Endodermal cell (in vitro differentiated cells): ENCODE measurements at regions not wholly inside any gene's neighbourhood (a gene's known extent, or its start where the extent isn't known, plus 50 kb on each side); places are given as distances from the start of the nearest gene placed in this dataset.

ENCODE experiments used
- DNase-seq: peaks from one replicate; pipeline ENCODE4 v3.0.0-alpha.2; 2017
- H3K27ac ChIP-seq: 2 replicates; pipeline ENCODE4 v1.5.1; 2013; ENCODE audit warnings: mild to moderate bottlenecking, low read depth, low read length, moderate library complexity
- H3K27me3 ChIP-seq: 2 replicates; pipeline ENCODE4 v1.6.1; 2013; ENCODE audit warnings: mild to moderate bottlenecking, low read length, moderate library complexity; ENCODE audit not compliant: insufficient read depth, control insufficient read depth, poor library complexity, severe bottlenecking
- H3K36me3 ChIP-seq: 2 replicates; pipeline ENCODE4 v1.7.0; 2013; ENCODE audit warnings: mild to moderate bottlenecking, low read length, moderate library complexity; ENCODE audit not compliant: control insufficient read depth, insufficient read depth
- H3K4me1 ChIP-seq: one replicate; pipeline ENCODE4 v1.7.0; 2013; ENCODE audit warnings: low read length; ENCODE audit not compliant: control insufficient read depth, insufficient read depth
- H3K4me3 ChIP-seq: 2 replicates; pipeline ENCODE4 v1.5.1; 2013; ENCODE audit warnings: mild to moderate bottlenecking, low read length, moderate library complexity
- H3K9ac ChIP-seq: 2 replicates; pipeline ENCODE4 v1.6.1; 2013; ENCODE audit warnings: mild to moderate bottlenecking, low read length, moderate library complexity; ENCODE audit not compliant: poor library complexity, severe bottlenecking; ENCODE audit errors: extremely low read depth
- H3K9me3 ChIP-seq: 2 replicates; pipeline ENCODE4 v1.6.1; 2013; ENCODE audit warnings: mild to moderate bottlenecking, low read length, moderate library complexity; ENCODE audit not compliant: control insufficient read depth
- H3K27ac Mint-ChIP-seq: 2 replicates; pipeline ENCODE4 v1.8.0; 2020; ENCODE audit warnings: mixed read lengths
- H3K27me3 Mint-ChIP-seq: 2 replicates; pipeline ENCODE4 v1.8.0; 2021; ENCODE audit warnings: mild to moderate bottlenecking, mixed read lengths; ENCODE audit not compliant: insufficient read depth
- H3K36me3 Mint-ChIP-seq: 2 replicates; pipeline ENCODE4 v1.8.0; 2020; ENCODE audit warnings: low read depth, mixed read lengths
- H3K4me1 Mint-ChIP-seq: 2 replicates; pipeline ENCODE4 v1.8.0; 2020; ENCODE audit warnings: mixed read lengths
- H3K4me3 Mint-ChIP-seq: 2 replicates; pipeline ENCODE4 v1.8.0; 2020; ENCODE audit warnings: mild to moderate bottlenecking, moderate library complexity, mixed read lengths
- H3K9me3 Mint-ChIP-seq: 2 replicates; pipeline ENCODE4 v1.8.0; 2020; ENCODE audit warnings: mild to moderate bottlenecking, mixed read lengths
- WGBS, 2 experiments: methylation state at CpG; one replicate each; pipeline versions ENCODE4 v1.1.5 to v1.1.7; 2013; ENCODE audit warnings: missing lambda C conversion rate in 2 of 2, mixed read lengths in 1 of 2; ENCODE audit not compliant: insufficient coverage in 1 of 2, insufficient read length in 1 of 2; 5-methylcytosine and 5-hydroxymethylcytosine counted together
- TF ChIP-seq, protein P1 (sequence below): fragments of 200-600 bp; sonication (generic); conservative IDR thresholded peaks from 2 replicates; pipeline ENCODE4 v1.5.0; 2021; ENCODE audit warnings: antibody characterized with exemption, mild to moderate bottlenecking

DNA sequence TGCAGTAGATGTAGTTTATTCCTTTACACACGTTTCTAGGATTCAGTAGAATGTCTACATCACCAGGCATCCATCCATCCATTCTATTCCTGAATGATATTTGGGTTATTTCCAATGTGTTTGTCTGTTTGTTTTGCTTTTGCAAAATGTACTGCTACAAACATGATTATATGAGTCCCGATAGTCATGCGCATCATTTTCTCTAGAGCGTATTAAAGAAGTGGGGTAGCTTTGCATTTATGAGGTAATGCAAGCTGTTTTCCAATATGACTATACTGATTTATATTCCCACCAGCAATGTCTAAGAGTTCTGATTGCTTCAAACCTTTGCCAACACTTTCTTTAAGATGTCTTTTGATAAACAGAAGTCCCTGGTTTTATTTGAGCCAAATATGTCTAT lies 253.2 kb downstream of the NOVA1 start:
- H3K27me3 ChIP-seq = no peaks in the 10 kb centered on the region

DNA sequence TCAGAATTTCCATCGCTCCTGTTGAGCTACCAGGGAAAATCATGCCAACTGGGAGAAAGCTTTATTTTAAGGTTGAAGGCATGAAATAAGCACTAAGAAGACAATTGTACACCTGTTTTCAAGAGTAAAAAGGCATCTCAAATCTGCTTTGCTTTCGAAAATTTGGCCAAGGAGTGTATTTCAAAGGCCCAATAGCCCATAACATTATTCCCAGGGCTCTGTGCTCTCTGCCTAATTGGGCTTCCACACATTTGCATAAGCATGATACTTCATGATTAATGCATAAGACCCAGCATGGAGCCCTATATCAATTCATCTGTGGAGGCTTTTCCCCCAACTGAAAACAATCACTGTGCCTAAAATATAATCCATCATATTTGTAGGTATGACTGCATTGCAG lies 258.5 kb downstream of the NOVA1 start:
- no peak for DNase-seq
- Histone ChIP-seq H3K4me3 (no peak overlapping the region), H3K9ac (no peak overlapping the region), H3K36me3 (no peaks in the 10 kb centered on the region), H3K4me1 (no peaks in the 10 kb centered on the region), H3K9me3 (no peaks in the 10 kb centered on the region), H3K27ac (no peak overlapping the region), H3K27me3 (no peaks in the 10 kb centered on the region)
- H3K27ac Mint-ChIP-seq = no peak overlapping the region
- H3K36me3 Mint-ChIP-seq = no peaks in the 10 kb centered on the region
- TF ChIP-seq, protein P1, sequence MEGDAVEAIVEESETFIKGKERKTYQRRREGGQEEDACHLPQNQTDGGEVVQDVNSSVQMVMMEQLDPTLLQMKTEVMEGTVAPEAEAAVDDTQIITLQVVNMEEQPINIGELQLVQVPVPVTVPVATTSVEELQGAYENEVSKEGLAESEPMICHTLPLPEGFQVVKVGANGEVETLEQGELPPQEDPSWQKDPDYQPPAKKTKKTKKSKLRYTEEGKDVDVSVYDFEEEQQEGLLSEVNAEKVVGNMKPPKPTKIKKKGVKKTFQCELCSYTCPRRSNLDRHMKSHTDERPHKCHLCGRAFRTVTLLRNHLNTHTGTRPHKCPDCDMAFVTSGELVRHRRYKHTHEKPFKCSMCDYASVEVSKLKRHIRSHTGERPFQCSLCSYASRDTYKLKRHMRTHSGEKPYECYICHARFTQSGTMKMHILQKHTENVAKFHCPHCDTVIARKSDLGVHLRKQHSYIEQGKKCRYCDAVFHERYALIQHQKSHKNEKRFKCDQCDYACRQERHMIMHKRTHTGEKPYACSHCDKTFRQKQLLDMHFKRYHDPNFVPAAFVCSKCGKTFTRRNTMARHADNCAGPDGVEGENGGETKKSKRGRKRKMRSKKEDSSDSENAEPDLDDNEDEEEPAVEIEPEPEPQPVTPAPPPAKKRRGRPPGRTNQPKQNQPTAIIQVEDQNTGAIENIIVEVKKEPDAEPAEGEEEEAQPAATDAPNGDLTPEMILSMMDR = no peak
- no peak overlapping the region for H3K4me3 Mint-ChIP-seq
- no peaks in the 10 kb centered on the region for H3K27me3 Mint-ChIP-seq
- no peaks in the 10 kb centered on the region for H3K9me3 Mint-ChIP-seq
- WGBS, 2 experiments = 90 to 97% methylated on average over 2 of the region's 2 CpGs
- H3K4me1 Mint-ChIP-seq = no peaks in the 10 kb centered on the region

More for the DNA sequence above, 253.2 kb downstream of the NOVA1 start:
- Histone ChIP-seq H3K36me3 (no peaks in the 10 kb centered on the region), H3K4me1 (no peaks in the 10 kb centered on the region), H3K9me3 (no peaks in the 10 kb centered on the region), H3K4me3 (no peak overlapping the region), H3K27ac (no peak overlapping the region), H3K9ac (no peak overlapping the region)
- TF ChIP-seq, protein P1 = no peak
- DNase-seq = no peak
- Mint-ChIP-seq H3K4me3 (no peak overlapping the region), H3K36me3 (no peaks in the 10 kb centered on the region), H3K27me3 (no peaks in the 10 kb centered on the region), H3K27ac (no peak overlapping the region), H3K4me1 (no peaks in the 10 kb centered on the region), H3K9me3 (no peaks in the 10 kb centered on the region)
- 98 to 100% methylated on average over 1 to 4 of the region's 4 CpGs for WGBS, 2 experiments

DNA sequence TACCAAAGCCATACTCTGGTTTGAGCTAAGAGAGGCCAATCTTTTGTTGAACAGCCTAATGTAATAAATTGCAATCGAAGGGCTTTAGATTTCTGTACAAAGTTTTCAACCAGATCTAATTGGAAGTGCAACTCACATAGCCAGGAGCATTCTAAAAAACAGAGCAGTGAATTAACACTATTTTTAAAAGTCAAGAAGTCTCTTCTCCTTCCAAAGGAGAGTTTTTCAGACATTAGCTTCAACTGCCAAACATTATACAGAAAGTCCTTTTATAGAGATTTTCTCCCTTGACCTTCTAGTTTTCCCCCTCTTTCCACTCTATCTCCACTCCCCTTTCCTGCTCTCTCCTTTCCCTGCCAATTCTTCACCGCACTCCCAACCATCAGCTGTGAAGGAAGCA lies 259.6 kb downstream of the NOVA1 start:
- H3K4me1 ChIP-seq = no peaks in the 10 kb centered on the region
- no peaks in the 10 kb centered on the region for H3K4me1 Mint-ChIP-seq
- H3K27ac Mint-ChIP-seq = no peak overlapping the region
- DNase-seq = no peak
- WGBS, 2 experiments = 64 to 100% methylated on average over 1 to 2 of the region's 2 CpGs
- H3K9me3 ChIP-seq = no peaks in the 10 kb centered on the region
- H3K36me3 Mint-ChIP-seq = no peaks in the 10 kb centered on the region
- no peak overlapping the region for H3K4me3 ChIP-seq
- no peak overlapping the region for H3K27ac ChIP-seq
- H3K9ac ChIP-seq = no peak overlapping the region
- H3K4me3 Mint-ChIP-seq = no peak overlapping the region
- TF ChIP-seq, protein P1 = no peak
- no peaks in the 10 kb centered on the region for H3K9me3 Mint-ChIP-seq
- no peaks in the 10 kb centered on the region for H3K27me3 Mint-ChIP-seq
- H3K27me3 ChIP-seq = no peaks in the 10 kb centered on the region
- H3K36me3 ChIP-seq = no peaks in the 10 kb centered on the region
